PFSK-1 (cell line): ENCODE measurements at regions not wholly inside any gene's neighbourhood (a gene's known extent, or its start where the extent isn't known, plus 50 kb on each side); places are given as distances from the start of the nearest gene placed in this dataset.

Experiments used
- POLR2AphosphoS5 ChIP-seq: IDR thresholded peaks from 2 replicates; pipeline ENCODE4 v1.6.1; 2012; ENCODE audit warnings: low read depth, mild to moderate bottlenecking, control low read depth, low read length, moderate library complexity
- SIN3A ChIP-seq: IDR thresholded peaks from 2 replicates; pipeline ENCODE4 v1.6.1; 2012; ENCODE audit warnings: mild to moderate bottlenecking, low read length, moderate library complexity, borderline replicate concordance; ENCODE audit not compliant: insufficient read depth
- TAF1 ChIP-seq: IDR thresholded peaks from 2 replicates; pipeline ENCODE4 v1.6.1; 2012; ENCODE audit warnings: low read length, control low read depth, borderline replicate concordance; ENCODE audit not compliant: insufficient read depth
- TF ChIP-seq, protein P1 (sequence below), 2 experiments: IDR thresholded peaks; 2 replicates each; pipeline versions ENCODE4 v1.6.1 to v1.8.0; 2011 to 2012; ENCODE audit warnings: low read depth in 2 of 2, low read length in 2 of 2, control low read depth in 1 of 2, inconsistent platforms in 1 of 2, mild to moderate bottlenecking in 1 of 2, moderate library complexity in 1 of 2; ENCODE audit not compliant: insufficient read depth in 1 of 2

DNA sequence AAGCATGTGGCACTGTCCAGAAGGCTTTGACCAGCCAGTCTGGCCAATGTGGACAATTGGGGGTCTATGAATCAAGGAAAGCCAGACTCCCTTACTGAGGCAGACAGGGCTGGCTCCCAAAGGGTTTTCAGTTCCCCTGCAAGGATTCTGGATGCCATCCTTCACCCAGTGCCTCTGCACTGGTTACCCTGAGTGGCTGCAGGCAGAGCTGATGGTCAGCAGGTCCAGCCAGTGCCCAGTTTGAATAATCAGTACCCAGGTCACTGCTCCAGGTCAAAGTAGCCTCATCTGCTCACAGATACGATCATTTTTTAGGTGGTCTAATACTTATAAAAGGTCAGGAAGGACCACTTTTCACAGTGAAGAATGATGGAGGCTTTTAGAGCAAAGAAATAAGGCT, 52.2 kb upstream of the MAMLD1 start:
- TF ChIP-seq, protein P1, sequence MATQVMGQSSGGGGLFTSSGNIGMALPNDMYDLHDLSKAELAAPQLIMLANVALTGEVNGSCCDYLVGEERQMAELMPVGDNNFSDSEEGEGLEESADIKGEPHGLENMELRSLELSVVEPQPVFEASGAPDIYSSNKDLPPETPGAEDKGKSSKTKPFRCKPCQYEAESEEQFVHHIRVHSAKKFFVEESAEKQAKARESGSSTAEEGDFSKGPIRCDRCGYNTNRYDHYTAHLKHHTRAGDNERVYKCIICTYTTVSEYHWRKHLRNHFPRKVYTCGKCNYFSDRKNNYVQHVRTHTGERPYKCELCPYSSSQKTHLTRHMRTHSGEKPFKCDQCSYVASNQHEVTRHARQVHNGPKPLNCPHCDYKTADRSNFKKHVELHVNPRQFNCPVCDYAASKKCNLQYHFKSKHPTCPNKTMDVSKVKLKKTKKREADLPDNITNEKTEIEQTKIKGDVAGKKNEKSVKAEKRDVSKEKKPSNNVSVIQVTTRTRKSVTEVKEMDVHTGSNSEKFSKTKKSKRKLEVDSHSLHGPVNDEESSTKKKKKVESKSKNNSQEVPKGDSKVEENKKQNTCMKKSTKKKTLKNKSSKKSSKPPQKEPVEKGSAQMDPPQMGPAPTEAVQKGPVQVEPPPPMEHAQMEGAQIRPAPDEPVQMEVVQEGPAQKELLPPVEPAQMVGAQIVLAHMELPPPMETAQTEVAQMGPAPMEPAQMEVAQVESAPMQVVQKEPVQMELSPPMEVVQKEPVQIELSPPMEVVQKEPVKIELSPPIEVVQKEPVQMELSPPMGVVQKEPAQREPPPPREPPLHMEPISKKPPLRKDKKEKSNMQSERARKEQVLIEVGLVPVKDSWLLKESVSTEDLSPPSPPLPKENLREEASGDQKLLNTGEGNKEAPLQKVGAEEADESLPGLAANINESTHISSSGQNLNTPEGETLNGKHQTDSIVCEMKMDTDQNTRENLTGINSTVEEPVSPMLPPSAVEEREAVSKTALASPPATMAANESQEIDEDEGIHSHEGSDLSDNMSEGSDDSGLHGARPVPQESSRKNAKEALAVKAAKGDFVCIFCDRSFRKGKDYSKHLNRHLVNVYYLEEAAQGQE (IDR thresholded peaks at IDR 0.05; ENCODE audit: insufficient read depth in 1 of 2, low read depth in 2 of 2, low read length in 2 of 2): no peak
- TF ChIP-seq POLR2AphosphoS5 (no peak), TAF1 (no peak), SIN3A (no peak)
